IPS DF 6.9 (cell line): ENCODE measurements at regions not wholly inside any gene's neighbourhood (a gene's known extent, or its start where the extent isn't known, plus 50 kb on each side); places are given as distances from the start of the nearest gene placed in this dataset.

Source experiments
- DNase-seq: peaks from one replicate; pipeline ENCODE4 v3.0.0-alpha.2; 2013; ENCODE audit warnings: low read depth, low spot score
- H3K27ac ChIP-seq: one replicate; pipeline ENCODE4 v1.5.1; 2013; ENCODE audit warnings: low read length, control low read depth
- H3K27me3 ChIP-seq: 2 replicates; pipeline ENCODE4 v1.6.1; 2013; ENCODE audit warnings: mild to moderate bottlenecking, low read length; ENCODE audit not compliant: control insufficient read depth, insufficient read depth
- H3K36me3 ChIP-seq: 2 replicates; pipeline ENCODE4 v1.6.1; 2013; ENCODE audit warnings: low read length; ENCODE audit not compliant: control insufficient read depth, insufficient read depth
- H3K4me1 ChIP-seq: 2 replicates; pipeline ENCODE4 v1.6.1; 2013; ENCODE audit warnings: low read length; ENCODE audit not compliant: control insufficient read depth, insufficient read depth
- H3K4me3 ChIP-seq: 2 replicates; pipeline ENCODE4 v1.5.1; 2013; ENCODE audit warnings: mild to moderate bottlenecking, low read length
- H3K9me3 ChIP-seq: 2 replicates; pipeline ENCODE4 v1.6.1; 2013; ENCODE audit warnings: low read length, inconsistent platforms; ENCODE audit not compliant: control insufficient read depth, insufficient read depth
- WGBS: extraction: QIAGEN DNeasy Blood & Tissue Kit; methylation state at CpG from one replicate; pipeline ENCODE4 v1.1.7; 2013; ENCODE audit warnings: mixed read lengths, missing lambda C conversion rate; ENCODE audit not compliant: insufficient read length, insufficient coverage; 5-methylcytosine and 5-hydroxymethylcytosine counted together

DNA sequence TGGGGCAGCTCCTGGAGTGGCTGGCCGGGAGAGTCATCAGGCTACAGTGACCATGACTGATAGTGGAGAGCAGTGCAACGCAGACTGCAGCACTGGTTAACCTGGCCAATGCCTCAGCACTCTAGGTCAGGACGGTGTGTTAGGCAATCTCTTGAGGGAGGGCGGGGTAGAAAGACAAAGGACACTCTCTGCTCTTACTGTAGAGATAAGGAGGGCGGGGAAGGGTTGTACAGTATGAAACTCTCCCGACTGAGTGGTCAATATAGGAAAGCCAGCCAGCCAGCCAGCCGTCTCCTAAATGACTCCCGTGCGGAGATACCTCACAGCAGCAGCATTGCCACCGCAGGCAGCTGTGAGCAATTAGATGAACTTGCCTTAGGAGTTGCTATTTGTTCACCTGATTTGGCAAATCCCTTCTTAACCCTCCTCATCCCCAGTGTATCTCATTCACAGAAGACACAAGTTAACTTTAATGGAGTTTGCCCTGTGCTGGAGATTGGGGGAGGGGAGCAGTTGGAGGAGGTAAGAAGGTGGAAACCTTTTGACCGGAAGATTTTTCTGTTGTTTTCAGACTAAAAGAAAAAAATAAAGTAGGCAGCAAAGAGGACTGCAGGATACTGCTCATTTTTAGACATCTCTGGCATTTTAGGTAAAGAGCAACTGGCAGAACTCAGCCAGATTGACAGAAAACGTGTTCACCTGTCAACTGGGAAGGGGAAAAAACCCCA is 330.5 kb downstream of the HNRNPD start:
- peaks cover 12% of the 10 kb centered on the region for H3K27me3 ChIP-seq
- no peaks in the 10 kb centered on the region for H3K9me3 ChIP-seq
- DNase-seq, result no peak
- no peak overlapping the region for H3K27ac ChIP-seq
- peak overlapping the region; percentile 80; the same call in 1 of the 2 replicates for H3K4me3 ChIP-seq
- H3K36me3 ChIP-seq, result no peaks in the 10 kb centered on the region; the same call in 1 of the 2 replicates
- WGBS, result no CpG with 5 or more reads among the region's 12 CpGs
- H3K4me1 ChIP-seq, result peaks cover 4% of the 10 kb centered on the region; the same call in 1 of the 2 replicates

DNA sequence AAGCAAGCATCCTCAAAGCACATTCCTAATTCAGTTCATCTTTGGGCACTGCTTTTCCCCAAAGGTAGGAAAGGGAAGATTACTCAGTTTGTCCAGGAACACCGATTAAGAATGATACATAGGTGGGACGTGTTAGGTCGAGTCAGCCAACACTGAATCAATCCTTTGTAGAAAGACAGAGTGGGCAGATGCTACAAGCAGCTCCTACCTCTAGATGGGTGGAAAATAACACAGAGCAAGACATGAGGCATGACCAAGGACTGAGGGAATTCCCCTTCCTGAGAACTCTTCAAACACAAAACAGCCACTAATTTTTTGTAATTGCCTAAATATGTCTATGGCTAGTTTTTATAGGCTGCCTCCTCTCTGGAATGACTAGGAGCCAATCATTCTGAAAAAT is 331.7 kb downstream of the HNRNPD start:
- Histone ChIP-seq H3K4me3 (no peak overlapping the region), H3K36me3 (no peaks in the 10 kb centered on the region; the same call in 1 of the 2 replicates), H3K9me3 (no peaks in the 10 kb centered on the region), H3K27me3 (peaks cover 12% of the 10 kb centered on the region), H3K4me1 (peaks cover 4% of the 10 kb centered on the region; the same call in 1 of the 2 replicates), H3K27ac (no peak overlapping the region)
- no CpG with 5 or more reads among the region's 3 CpGs for WGBS
- no peak for DNase-seq

DNA sequence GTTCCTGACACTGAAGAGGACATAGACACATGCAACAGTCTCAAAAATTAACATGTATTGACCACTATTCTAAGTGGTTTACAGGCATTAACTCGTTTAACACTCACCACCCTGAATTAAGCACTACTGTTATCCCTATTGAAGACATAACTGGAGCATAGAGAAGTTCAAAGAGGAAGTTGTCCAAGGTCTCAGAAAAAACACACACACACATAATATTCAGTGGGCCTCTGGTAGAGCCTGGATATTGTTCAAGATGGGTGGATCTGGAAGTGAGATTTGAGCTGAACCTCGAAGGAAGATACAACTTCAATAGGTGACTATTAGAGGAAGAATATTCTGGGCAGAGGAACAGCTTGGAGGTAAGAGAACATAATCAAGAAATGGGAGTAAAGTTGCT is 334.9 kb downstream of the HNRNPD start:
- DNase-seq, result no peak
- Histone ChIP-seq H3K27me3 (peaks cover 12% of the 10 kb centered on the region), H3K27ac (no peak overlapping the region), H3K36me3 (no peaks in the 10 kb centered on the region; the same call in 1 of the 2 replicates), H3K9me3 (no peaks in the 10 kb centered on the region), H3K4me1 (peaks cover 4% of the 10 kb centered on the region; the same call in 1 of the 2 replicates), H3K4me3 (no peak overlapping the region)
- WGBS, result no CpG with 5 or more reads among the region's 2 CpGs

DNA sequence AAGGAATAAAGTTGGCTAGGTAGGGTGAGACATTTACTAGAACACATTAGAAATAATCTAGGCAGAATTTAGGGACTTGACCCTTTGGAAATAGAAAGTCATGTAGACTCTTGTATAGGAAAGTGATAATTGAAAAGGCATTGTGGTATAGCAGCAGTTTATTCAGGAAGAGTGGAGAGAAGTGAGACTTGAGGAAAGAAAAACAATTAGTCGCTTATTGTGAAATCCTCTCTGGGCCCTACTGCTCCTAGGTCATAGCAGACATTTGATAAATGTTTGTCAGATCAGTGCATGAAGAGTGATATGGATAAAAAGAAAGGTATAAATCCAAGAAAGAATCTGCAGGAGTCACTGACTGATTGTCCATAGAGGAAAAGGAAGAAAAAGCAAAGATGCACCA is 337.6 kb downstream of the HNRNPD start:
- Histone ChIP-seq H3K27me3 (no peaks in the 10 kb centered on the region), H3K9me3 (no peaks in the 10 kb centered on the region), H3K4me3 (no peak overlapping the region), H3K27ac (no peak overlapping the region), H3K4me1 (0 out of 2 replicates have a peak, but pooled peaks cover 2% of the 10 kb centered on the region), H3K36me3 (no peaks in the 10 kb centered on the region)
- no peak for DNase-seq
- WGBS, result no CpG with 5 or more reads among the region's 1 CpG

DNA sequence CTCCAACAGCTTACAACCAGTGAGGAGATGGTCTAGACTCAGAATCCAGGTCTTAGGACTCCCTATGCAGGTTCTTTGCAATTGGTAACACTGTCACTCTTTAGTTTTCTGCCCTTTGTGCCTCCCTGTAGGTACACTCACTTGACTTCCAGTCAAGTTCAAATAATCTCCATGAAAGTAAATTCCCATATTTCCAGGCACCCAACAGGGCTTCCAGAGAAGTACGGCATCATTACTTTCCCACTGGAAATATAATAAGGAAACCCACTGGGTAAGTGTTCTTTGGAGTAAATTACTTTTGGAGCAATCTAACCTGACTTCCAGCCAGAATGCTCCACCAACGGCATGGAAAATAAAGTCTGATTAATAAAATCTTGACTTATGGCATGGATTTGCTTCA is 338.9 kb downstream of the HNRNPD start:
- Histone ChIP-seq H3K27ac (no peak overlapping the region), H3K4me1 (0 out of 2 replicates have a peak, but pooled peaks cover 2% of the 10 kb centered on the region), H3K4me3 (no peak overlapping the region), H3K27me3 (no peaks in the 10 kb centered on the region), H3K36me3 (no peaks in the 10 kb centered on the region), H3K9me3 (no peaks in the 10 kb centered on the region)
- DNase-seq, result no peak
- no CpG with 5 or more reads among the region's 2 CpGs for WGBS

DNA sequence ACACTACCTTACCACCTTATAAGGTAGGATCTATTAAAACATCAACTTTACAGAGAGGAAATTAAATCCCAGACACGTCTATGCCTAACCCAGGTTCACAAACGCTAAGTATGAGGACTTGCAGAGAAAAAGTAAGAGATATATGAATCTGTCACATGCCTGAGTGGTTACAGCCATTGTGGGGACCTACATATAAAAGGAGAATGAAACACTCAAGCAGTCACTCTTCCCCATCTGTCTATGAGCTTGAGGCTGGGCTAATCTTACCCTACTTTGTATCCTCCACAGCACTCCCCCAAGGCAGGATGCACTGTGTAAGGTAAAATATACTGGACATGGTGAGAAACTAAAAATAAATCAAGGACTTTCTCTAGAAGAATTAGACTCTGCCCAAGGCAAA is 339.9 kb downstream of the HNRNPD start:
- Histone ChIP-seq H3K4me3 (no peak overlapping the region), H3K27me3 (no peaks in the 10 kb centered on the region), H3K27ac (no peak overlapping the region), H3K4me1 (0 out of 2 replicates have a peak, but pooled peaks cover 2% of the 10 kb centered on the region), H3K36me3 (no peaks in the 10 kb centered on the region), H3K9me3 (no peaks in the 10 kb centered on the region)
- no peak for DNase-seq
- no CpG with 5 or more reads among the region's 2 CpGs for WGBS

DNA sequence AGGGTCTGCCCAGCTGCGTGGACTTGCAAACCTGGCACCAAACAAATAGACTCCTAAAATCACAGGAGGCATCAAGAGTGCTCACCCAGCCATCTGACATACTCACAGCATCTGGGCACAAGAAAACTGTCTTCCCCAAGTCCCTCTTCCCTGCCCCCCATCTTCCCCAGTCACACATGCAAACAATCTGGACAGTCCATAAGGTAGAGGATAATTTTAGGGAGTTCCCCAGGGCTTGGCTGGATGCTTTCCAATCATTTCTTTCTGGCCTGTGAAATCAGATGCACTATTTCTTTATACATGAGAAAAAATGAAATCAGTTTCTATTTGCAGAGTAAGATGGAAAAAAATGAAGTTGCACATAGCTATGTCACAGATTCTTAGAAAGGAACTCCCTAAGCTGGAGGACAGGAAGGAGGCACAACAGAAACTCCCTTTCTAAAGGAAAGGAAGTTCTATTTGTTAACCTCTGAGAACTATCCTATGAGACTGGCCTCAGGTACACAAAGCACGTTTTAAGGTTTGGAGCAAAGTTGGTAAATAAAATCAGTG is 342.3 kb downstream of the HNRNPD start:
- no peaks in the 10 kb centered on the region for H3K9me3 ChIP-seq
- no peak overlapping the region for H3K4me3 ChIP-seq
- WGBS, result no CpG with 5 or more reads among the region's 2 CpGs
- no peak overlapping the region for H3K27ac ChIP-seq
- no peak for DNase-seq
- H3K36me3 ChIP-seq, result no peaks in the 10 kb centered on the region
- no peaks in the 10 kb centered on the region for H3K4me1 ChIP-seq
- H3K27me3 ChIP-seq, result no peaks in the 10 kb centered on the region

DNA sequence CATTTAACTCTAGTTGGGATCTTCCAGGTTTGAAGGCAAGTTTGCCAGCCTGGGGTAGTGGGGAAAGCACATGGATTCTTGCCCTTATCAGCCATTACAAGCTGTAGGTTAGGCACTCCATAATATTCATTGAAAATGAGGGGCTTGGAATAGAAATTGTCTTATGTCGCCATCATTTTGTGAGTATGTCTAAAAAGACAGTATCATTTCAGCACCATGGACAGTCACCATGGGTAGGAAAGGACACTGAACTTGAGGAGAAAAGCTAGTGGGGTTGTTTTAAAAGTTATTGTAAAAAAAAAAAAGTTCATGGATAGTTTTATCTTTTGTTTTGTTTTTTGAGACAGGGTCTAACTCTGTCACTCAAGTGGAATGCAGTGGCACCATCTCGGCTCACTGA is 356.1 kb downstream of the HNRNPD start:
- H3K9me3 ChIP-seq, result no peaks in the 10 kb centered on the region
- no peak overlapping the region for H3K27ac ChIP-seq
- no CpG with 5 or more reads among the region's 2 CpGs for WGBS
- H3K36me3 ChIP-seq, result no peaks in the 10 kb centered on the region
- no peak for DNase-seq
- no peak overlapping the region for H3K4me3 ChIP-seq
- H3K4me1 ChIP-seq, result no peaks in the 10 kb centered on the region
- no peaks in the 10 kb centered on the region for H3K27me3 ChIP-seq

DNA sequence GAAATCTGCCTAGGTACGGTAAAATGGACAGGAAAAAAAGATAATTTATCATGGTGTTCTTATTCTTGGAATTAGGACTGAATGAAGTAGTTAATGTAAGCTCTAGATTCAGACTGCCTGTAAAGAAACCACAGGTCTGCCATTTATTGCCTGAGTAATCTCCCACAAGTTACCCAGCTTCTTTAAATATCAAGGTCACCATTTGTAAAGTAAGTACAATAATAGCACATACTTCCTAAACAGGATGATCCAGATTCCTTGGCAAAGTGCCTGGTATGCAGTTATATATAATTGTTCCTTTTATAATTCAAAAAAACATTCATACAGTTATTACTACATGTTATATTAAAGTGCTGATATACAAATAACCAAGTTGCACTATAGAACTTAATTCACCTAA is 368.6 kb downstream of the HNRNPD start:
- no peak for DNase-seq
- no peaks in the 10 kb centered on the region for H3K27me3 ChIP-seq
- H3K36me3 ChIP-seq, result no peaks in the 10 kb centered on the region
- H3K27ac ChIP-seq, result no peak overlapping the region
- no peak overlapping the region for H3K4me3 ChIP-seq
- H3K9me3 ChIP-seq, result peaks cover 4% of the 10 kb centered on the region; the same call in 1 of the 2 replicates
- WGBS, result no CpG with 5 or more reads among the region's 1 CpG
- H3K4me1 ChIP-seq, result no peaks in the 10 kb centered on the region

DNA sequence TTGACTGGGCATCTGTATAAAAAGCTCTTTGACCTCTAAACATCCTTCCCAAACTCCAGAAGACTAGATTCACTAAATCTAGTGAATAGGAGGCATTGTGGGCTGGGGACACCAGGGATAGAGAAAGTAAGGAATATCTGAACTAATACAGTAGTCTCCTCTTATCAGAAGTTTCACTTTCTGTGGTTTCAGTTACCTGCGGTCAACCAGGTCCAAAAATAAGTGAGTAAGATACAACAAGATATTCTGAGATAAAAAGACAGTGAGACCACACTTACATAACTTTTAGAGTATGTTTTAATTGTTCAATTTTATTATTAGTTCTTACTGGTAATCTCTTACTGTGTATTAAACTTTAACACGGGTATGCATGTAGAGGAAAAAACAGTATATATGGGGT is 376.5 kb downstream of the HNRNPD start:
- DNase-seq, result no peak
- H3K27me3 ChIP-seq, result no peaks in the 10 kb centered on the region
- H3K4me3 ChIP-seq, result no peak overlapping the region
- no peaks in the 10 kb centered on the region for H3K36me3 ChIP-seq
- WGBS, result no CpG with 5 or more reads among the region's 2 CpGs
- no peak overlapping the region for H3K27ac ChIP-seq
- no peaks in the 10 kb centered on the region for H3K4me1 ChIP-seq
- peaks cover 2% of the 10 kb centered on the region; the same call in 1 of the 2 replicates for H3K9me3 ChIP-seq
